ENCODE measurements at regions not wholly inside any gene's neighbourhood (a gene's known extent, or its start where the extent isn't known, plus 50 kb on each side); places are given as distances from the start of the nearest gene placed in this dataset.
"Not testable (repeated sequence)": the region's sequence is repeated elsewhere in the genome, so short reads cannot be mapped to it uniquely, and the experiment has no call there.

DNA sequence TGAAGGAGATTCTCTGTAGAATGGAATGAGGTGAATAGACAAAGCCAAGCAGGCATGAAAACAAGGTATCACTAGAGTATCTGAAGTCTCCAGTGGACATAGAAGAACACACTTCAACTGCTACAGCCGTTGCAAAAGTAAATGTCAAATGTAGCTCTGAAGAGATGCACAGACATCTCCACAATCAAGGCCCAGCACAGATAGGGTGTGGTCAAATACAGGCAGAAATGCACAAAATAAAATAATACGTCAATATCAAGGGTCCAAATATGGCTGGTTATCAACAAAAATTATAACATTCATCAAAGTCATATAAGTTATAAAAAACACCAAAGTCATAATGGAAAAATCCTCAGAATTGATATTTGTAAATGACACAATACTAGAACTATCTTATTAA, 1107.3 kb downstream of the TMEM121 start:
- H3K4me3 ChIP-seq: no peak overlapping the region
- H3K9me3 ChIP-seq (ENCODE audit: low read depth): no peaks in the 10 kb centered on the region
- TF ChIP-seq, protein P1, sequence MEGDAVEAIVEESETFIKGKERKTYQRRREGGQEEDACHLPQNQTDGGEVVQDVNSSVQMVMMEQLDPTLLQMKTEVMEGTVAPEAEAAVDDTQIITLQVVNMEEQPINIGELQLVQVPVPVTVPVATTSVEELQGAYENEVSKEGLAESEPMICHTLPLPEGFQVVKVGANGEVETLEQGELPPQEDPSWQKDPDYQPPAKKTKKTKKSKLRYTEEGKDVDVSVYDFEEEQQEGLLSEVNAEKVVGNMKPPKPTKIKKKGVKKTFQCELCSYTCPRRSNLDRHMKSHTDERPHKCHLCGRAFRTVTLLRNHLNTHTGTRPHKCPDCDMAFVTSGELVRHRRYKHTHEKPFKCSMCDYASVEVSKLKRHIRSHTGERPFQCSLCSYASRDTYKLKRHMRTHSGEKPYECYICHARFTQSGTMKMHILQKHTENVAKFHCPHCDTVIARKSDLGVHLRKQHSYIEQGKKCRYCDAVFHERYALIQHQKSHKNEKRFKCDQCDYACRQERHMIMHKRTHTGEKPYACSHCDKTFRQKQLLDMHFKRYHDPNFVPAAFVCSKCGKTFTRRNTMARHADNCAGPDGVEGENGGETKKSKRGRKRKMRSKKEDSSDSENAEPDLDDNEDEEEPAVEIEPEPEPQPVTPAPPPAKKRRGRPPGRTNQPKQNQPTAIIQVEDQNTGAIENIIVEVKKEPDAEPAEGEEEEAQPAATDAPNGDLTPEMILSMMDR (IDR thresholded peaks at IDR 0.05; ENCODE audit: low read depth, low read length): no peak
- no peak for DNase-seq (ENCODE audit: low read depth in 1 of 2, low spot score in 1 of 2)
- no peak overlapping the region for H3K27ac ChIP-seq
- no peaks in the 10 kb centered on the region for H3K27me3 ChIP-seq
- H3K4me1 ChIP-seq (ENCODE audit: low read depth): no peaks in the 10 kb centered on the region
- H3K36me3 ChIP-seq: no peaks in the 10 kb centered on the region

DNA sequence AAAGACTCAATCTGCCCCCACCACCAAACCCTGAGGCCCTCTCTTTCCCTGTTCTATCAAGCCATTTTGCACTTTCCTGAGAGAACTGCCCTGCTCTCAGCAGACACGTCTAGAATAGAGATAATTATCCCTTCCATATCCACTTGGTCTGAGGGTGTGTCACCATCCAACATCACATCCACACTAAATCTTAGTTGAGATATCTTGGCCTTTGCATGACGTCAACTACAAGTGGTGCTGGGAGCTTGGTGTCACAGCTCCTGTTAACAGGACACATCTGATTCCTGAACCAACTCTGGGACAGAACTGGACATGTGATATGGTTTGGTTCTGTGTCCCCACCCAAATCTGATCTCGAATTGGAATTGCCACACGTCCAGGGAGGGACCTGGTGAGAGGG, 1109.2 kb downstream of the TMEM121 start:
- H3K9me3 ChIP-seq (ENCODE audit: low read depth): no peaks in the 10 kb centered on the region
- H3K27ac ChIP-seq: no peak overlapping the region
- H3K27me3 ChIP-seq: no peaks in the 10 kb centered on the region
- no peaks in the 10 kb centered on the region for H3K4me1 ChIP-seq (ENCODE audit: low read depth)
- H3K36me3 ChIP-seq: no peaks in the 10 kb centered on the region
- DNase-seq (ENCODE audit: low read depth in 1 of 2, low spot score in 1 of 2): no peak
- no peak overlapping the region for H3K4me3 ChIP-seq
- TF ChIP-seq, protein P1 (IDR thresholded peaks at IDR 0.05; ENCODE audit: low read depth, low read length): no peak

DNA sequence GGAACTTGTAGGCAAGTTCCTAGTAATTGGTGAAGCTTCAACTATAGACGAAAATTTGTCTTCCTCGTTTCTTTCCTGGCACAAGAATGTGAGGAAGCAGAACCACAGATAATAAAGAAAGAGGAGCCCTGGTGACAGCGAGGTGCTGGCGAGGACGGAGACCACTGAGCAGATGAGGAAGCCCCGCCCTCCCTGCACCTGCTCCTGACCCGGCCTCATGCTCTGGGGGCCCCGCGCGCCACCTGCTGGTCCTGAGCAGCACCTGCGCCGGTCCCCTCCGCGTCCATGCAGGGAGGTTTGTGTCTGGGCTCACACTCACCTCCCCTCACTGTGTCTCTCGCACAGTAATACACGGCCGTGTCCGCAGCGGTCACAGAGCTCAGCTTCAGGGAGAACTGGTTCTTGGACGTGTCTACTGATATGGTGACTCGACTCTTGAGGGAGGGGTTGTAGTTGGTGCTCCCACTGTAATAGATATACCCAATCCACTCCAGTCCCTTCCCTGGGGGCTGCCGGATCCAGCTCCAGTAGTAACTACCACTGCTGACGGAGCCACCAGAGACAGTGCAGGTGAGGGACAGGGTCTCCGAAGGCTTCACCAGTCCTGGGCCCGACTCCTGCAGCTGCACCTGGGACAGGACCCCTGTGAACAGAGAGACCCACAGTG, 1112.5 kb downstream of the TMEM121 start:
- H3K4me3 ChIP-seq; H3K27ac ChIP-seq; H3K4me1 ChIP-seq (ENCODE audit: low read depth); DNase-seq (ENCODE audit: low read depth in 1 of 2, low spot score in 1 of 2); H3K27me3 ChIP-seq; H3K36me3 ChIP-seq; H3K9me3 ChIP-seq (ENCODE audit: low read depth): not testable (repeated sequence)

DNA sequence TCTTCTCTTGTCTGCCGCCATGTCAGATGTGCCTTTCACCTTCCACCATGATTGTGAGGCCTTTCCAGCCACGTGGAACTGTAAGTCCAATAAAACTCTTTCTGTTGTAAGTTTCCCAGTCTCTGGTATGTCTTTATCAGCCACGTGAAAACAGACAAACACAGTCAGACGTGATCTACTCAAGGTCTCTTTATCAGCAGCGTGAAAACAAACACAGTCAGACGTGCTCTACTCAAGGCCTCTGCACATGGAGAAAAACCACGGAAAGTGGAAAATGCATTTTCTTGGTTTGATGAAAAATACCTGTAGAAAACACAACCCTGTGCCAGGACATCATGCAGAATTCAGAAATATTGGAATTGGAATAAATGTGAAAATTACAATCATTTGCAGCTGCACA, 1115.7 kb downstream of the TMEM121 start:
- TF ChIP-seq, protein P1 (IDR thresholded peaks at IDR 0.05; ENCODE audit: low read depth, low read length): no peak
- Histone ChIP-seq H3K4me1 (ENCODE audit: low read depth) (no peaks in the 10 kb centered on the region), H3K36me3 (no peaks in the 10 kb centered on the region), H3K27ac (no peak overlapping the region), H3K27me3 (no peaks in the 10 kb centered on the region), H3K9me3 (ENCODE audit: low read depth) (no peaks in the 10 kb centered on the region), H3K4me3 (no peak overlapping the region)
- no peak for DNase-seq (ENCODE audit: low read depth in 1 of 2, low spot score in 1 of 2)

DNA sequence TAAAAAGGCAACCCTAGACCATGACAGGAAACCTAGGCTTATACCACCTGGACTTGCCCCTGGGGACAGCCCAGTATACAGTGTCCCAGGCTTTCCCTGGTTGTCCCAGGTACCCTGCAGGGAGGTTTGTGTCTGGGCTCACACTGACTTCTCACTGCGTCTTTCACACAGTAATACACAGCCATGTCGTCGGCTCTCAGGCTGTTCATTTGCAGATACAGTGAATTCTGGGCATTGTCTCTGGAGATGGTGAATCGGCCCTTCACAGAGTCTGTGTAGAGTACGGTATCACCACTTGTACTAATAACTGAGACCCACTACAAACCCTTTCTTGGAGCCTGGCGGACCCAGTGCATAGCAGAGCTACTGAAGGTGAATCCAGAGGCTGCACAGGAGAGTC, 1116.6 kb downstream of the TMEM121 start:
- H3K27ac ChIP-seq; H3K4me3 ChIP-seq; H3K36me3 ChIP-seq; DNase-seq (ENCODE audit: low read depth in 1 of 2, low spot score in 1 of 2); H3K27me3 ChIP-seq; H3K4me1 ChIP-seq (ENCODE audit: low read depth); H3K9me3 ChIP-seq (ENCODE audit: low read depth): not testable (repeated sequence)

DNA sequence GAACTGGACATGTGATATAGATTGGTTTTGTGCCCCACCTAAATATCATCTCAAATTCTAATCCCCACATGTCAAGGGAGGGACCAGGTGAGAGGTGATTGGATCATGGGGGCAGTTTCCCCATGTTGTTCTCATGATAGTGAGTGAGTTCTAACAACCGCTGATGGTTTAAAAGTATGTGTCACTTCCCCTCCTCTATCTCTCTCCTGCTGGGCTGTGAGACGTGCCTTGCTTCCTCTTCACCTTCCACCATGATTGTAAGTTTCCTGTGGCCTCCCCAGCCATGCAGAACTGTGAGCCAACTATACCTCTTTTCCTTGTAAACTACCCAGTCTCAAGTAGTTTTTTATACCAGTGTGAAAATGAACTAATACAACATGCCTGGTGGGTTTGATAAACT, 1122.5 kb downstream of the TMEM121 start:
- H3K4me1 ChIP-seq (ENCODE audit: low read depth); H3K27me3 ChIP-seq; H3K27ac ChIP-seq; H3K4me3 ChIP-seq; H3K9me3 ChIP-seq (ENCODE audit: low read depth); DNase-seq (ENCODE audit: low read depth in 1 of 2, low spot score in 1 of 2); H3K36me3 ChIP-seq: not testable (repeated sequence)

DNA sequence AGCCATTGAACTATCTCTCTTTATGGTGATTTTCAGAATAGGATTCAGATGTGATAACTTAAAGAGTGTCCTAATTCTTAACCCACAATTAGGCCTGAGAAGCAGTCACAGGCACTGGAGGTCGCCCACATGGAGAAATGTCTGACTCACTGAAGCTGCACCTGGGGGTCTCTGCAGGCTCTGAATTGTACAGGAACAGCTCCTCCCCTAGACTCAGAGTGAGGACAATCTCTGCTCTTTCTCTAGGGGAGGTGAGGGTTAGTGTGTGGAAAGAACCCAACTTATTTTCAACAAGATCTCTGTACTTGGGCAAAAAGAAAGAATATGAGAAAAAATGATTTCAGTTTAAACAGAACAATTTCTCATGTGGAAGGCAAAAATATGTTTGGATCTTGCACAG, 1124.6 kb downstream of the TMEM121 start:
- no peaks in the 10 kb centered on the region for H3K36me3 ChIP-seq
- H3K4me1 ChIP-seq (ENCODE audit: low read depth): no peaks in the 10 kb centered on the region
- H3K4me3 ChIP-seq: no peak overlapping the region
- TF ChIP-seq, protein P1 (IDR thresholded peaks at IDR 0.05; ENCODE audit: low read depth, low read length): no peak
- H3K27ac ChIP-seq: no peak overlapping the region
- H3K9me3 ChIP-seq (ENCODE audit: low read depth): no peaks in the 10 kb centered on the region
- H3K27me3 ChIP-seq: no peaks in the 10 kb centered on the region
- DNase-seq (ENCODE audit: low read depth in 1 of 2, low spot score in 1 of 2): no peak
